ENCODE measurements at regions not wholly inside any gene's neighbourhood (a gene's known extent, or its start where the extent isn't known, plus 50 kb on each side); places are given as distances from the start of the nearest gene placed in this dataset.
A peak's percentile ranks its signal among the peaks of the same experiment; 100 is the strongest.

GRCh38 chr2:151037434-151037833 lies 224.2 kb downstream of the RBM43 start:
- ATAC-seq (ENCODE audit: insufficient read depth, low FRiP score) = no peak
- H3K4me1 ChIP-seq (ENCODE audit: control insufficient read depth in 5 of 5, insufficient read depth in 5 of 5, low read length in 5 of 5) = peaks cover 0 to 41% (median 0%) of the 10 kb centered on the region in 5 donors
- DNase-seq = peak; percentile 34 to 61 (median 52)
- H3K36me3 ChIP-seq (ENCODE audit: control insufficient read depth in 4 of 4, insufficient read depth in 4 of 4, low read length in 4 of 4) = no peaks in the 10 kb centered on the region
- H3K9ac ChIP-seq (ENCODE audit: insufficient read depth in 1 of 2, low read length in 2 of 2) = no peak overlapping the region
- WGBS, 2 donors = 62 to 64% methylated on average over 4 of the region's 4 CpGs
- no peaks in the 10 kb centered on the region for H3K27me3 ChIP-seq (ENCODE audit: control insufficient read depth in 3 of 3, insufficient read depth in 3 of 3, low read length in 2 of 3)
- H3K27ac ChIP-seq (ENCODE audit: low read depth in 1 of 2, low read length in 1 of 2) = no peak overlapping the region
- H3K4me3 ChIP-seq = no peak overlapping the region
- TF ChIP-seq CTCF (IDR thresholded peaks at IDR 0.05; ENCODE audit: control extremely low read depth, extremely low read depth) = no peak
- H3K9me3 ChIP-seq (ENCODE audit: control insufficient read depth in 4 of 4, insufficient read depth in 3 of 4, low read length in 3 of 4) = no peaks in the 10 kb centered on the region

DNA sequence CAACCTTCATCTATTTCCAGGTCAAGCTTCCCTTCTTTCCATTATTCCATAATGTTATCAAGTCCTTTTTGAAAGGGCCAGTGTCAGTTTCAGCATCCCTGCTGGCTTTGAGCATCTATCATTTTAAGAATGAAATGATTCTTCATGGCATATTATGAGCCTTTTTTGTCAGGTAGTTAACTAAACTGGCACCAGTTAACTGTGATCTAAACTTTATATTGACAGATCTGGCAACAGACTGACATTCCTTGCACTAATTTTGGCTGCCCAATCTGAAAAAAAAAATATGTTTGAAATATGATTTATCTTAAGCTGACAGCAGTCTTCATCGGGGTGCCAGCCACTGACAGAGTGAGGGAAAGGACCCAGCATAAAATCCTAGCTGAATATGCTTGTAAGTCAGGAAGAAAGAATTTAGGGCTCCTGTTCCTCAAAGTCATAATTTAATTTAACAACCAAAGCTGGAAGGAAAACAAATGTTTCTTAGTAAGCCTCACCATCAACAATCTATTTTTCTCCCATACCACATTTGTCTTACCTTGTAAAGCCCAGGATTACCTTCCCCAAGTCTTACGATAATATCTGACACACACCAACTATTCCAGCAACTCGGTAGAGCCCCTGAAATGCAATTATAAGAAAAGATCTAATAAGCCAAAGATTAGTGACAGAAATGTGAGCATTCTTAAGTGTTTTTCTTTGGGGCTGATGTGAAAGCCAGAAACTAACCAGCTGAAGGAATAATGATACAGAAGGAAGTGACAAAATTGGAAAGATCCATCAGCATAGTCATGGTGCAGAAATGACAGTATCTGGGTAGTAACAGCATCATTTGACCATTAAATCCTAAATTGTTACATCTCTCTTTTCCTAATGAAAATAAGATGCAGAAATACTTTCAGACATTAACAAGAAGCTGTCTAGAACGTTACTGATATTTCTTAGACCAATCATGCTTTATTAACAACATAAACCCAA lies 228.1 kb downstream of the RBM43 start:
- H3K27me3 ChIP-seq (ENCODE audit: control insufficient read depth in 3 of 3, insufficient read depth in 3 of 3, low read length in 2 of 3) = no peaks in the 10 kb centered on the region
- no peak overlapping the region for H3K9ac ChIP-seq (ENCODE audit: insufficient read depth in 1 of 2, low read length in 2 of 2)
- no peak for TF ChIP-seq CTCF (IDR thresholded peaks at IDR 0.05; ENCODE audit: control extremely low read depth, extremely low read depth)
- ATAC-seq (ENCODE audit: insufficient read depth, low FRiP score) (no peak), DNase-seq (no peak)
- no peak overlapping the region for H3K4me3 ChIP-seq
- H3K27ac ChIP-seq (ENCODE audit: low read depth in 1 of 2, low read length in 1 of 2) = no peak overlapping the region
- H3K9me3 ChIP-seq (ENCODE audit: control insufficient read depth in 4 of 4, insufficient read depth in 3 of 4, low read length in 3 of 4) = peaks cover 0 to 2% (median 0%) of the 10 kb centered on the region in 4 donors
- WGBS, 2 donors = 58 to 78% methylated on average over 4 of the region's 4 CpGs
- H3K4me1 ChIP-seq (ENCODE audit: control insufficient read depth in 5 of 5, insufficient read depth in 5 of 5, low read length in 5 of 5) = peaks cover 0 to 29% (median 0%) of the 10 kb centered on the region in 5 donors
- no peaks in the 10 kb centered on the region for H3K36me3 ChIP-seq (ENCODE audit: control insufficient read depth in 4 of 4, insufficient read depth in 4 of 4, low read length in 4 of 4)

DNA sequence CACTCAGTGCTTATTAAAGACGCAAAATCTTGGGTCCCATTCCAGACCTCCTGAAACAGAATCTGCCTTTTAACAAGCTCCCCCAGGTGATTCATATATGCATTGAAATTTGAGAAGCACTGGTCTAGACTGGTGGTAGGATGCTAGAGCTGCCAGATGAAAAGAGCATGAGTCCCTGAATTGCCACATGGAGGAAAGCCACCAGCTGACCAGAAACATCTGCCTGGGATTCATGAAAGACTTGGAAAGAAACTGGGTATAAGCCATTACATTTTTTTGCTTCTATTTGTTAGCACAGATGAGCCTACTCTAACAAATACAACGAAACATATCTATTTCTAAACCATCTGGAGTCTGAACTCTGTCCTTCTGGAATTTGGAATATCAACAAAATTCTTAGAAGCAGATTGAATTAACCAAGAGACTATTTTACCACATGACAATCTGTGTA lies 228.9 kb downstream of the RBM43 start:
- 73 to 79% methylated on average over 2 of the region's 2 CpGs for WGBS, 2 donors
- no peak for TF ChIP-seq CTCF (IDR thresholded peaks at IDR 0.05; ENCODE audit: control extremely low read depth, extremely low read depth)
- no peaks in the 10 kb centered on the region for H3K36me3 ChIP-seq (ENCODE audit: control insufficient read depth in 4 of 4, insufficient read depth in 4 of 4, low read length in 4 of 4)

More for the DNA sequence above, 228.9 kb downstream of the RBM43 start:
- Histone ChIP-seq H3K27me3 (ENCODE audit: control insufficient read depth in 3 of 3, insufficient read depth in 3 of 3, low read length in 2 of 3) (no peaks in the 10 kb centered on the region), H3K4me3 (no peak overlapping the region), H3K9ac (ENCODE audit: insufficient read depth in 1 of 2, low read length in 2 of 2) (no peak overlapping the region), H3K9me3 (ENCODE audit: control insufficient read depth in 4 of 4, insufficient read depth in 3 of 4, low read length in 3 of 4) (peaks cover 0 to 2% (median 0%) of the 10 kb centered on the region in 4 donors), H3K27ac (ENCODE audit: low read depth in 1 of 2, low read length in 1 of 2) (no peak overlapping the region), H3K4me1 (ENCODE audit: control insufficient read depth in 5 of 5, insufficient read depth in 5 of 5, low read length in 5 of 5) (peaks cover 0 to 31% (median 0%) of the 10 kb centered on the region in 5 donors)
- no peak for ATAC-seq (ENCODE audit: insufficient read depth, low FRiP score)
- DNase-seq = peak; percentile 71 to 90 (median 90)

All from lung (tissue), 11 donors.